Stimulated activated CD8-positive, alpha-beta memory T cell treated with anti-CD3 and anti-CD28 coated beads, Interleukin-2, amount 100 ng/mL, for 48 hours (primary cell): ENCODE measurements at regions not wholly inside any gene's neighbourhood (a gene's known extent, or its start where the extent isn't known, plus 50 kb on each side); places are given as distances from the start of the nearest gene placed in this dataset.
"Not testable (repeated sequence)": the region's sequence is repeated elsewhere in the genome, so short reads cannot be mapped to it uniquely, and the experiment has no call there.

ENCODE experiments used
- DNase-seq, 2 donors: peaks; one replicate each; pipeline ENCODE4 v3.0.0-alpha.2; 2020; ENCODE audit warnings: low read depth in 2 of 2

GRCh38 chr1:223961985-223962384 is 116.2 kb upstream of the TP53BP2 start:
- not testable (repeated sequence) for DNase-seq

GRCh38 chr1:223952801-223953200 is 107.1 kb upstream of the TP53BP2 start:
- DNase-seq: not testable (repeated sequence)

- DNase-seq: not testable (repeated sequence)
These were observed 105.8 kb upstream of the TP53BP2 start for GRCh38 chr1:223951551-223951950.

GRCh38 chr1:223949944-223950343 is 104.2 kb upstream of the TP53BP2 start:
- DNase-seq: not testable (repeated sequence)

GRCh38 chr1:223948041-223948440 is 102.3 kb upstream of the TP53BP2 start:
- DNase-seq: not testable (repeated sequence)

- DNase-seq: not testable (repeated sequence)
These were observed 90.8 kb upstream of the TP53BP2 start for GRCh38 chr1:223936592-223936991.

- not testable (repeated sequence) for DNase-seq
These were observed 85.7 kb upstream of the TP53BP2 start for GRCh38 chr1:223931476-223931875.

GRCh38 chr1:223920805-223921204 is 75.1 kb upstream of the TP53BP2 start:
- DNase-seq: not testable (repeated sequence)

GRCh38 chr1:223915476-223915875 is 69.7 kb upstream of the TP53BP2 start:
- DNase-seq: not testable (repeated sequence)

GRCh38 chr1:223913715-223914114 is 68.0 kb upstream of the TP53BP2 start:
- not testable (repeated sequence) for DNase-seq

- not testable (repeated sequence) for DNase-seq
These were observed 62.3 kb upstream of the TP53BP2 start for GRCh38 chr1:223907943-223908587.

GRCh38 chr1:223903221-223903620 is 57.5 kb upstream of the TP53BP2 start:
- DNase-seq: not testable (repeated sequence)

- DNase-seq: not testable (repeated sequence)
These were observed 54.0 kb upstream of the TP53BP2 start for GRCh38 chr1:223899775-223900174.

GRCh38 chr1:223897097-223897496 is 51.4 kb upstream of the TP53BP2 start:
- DNase-seq: not testable (repeated sequence)

GRCh38 chr1:223895950-223896349 is 50.2 kb upstream of the TP53BP2 start:
- DNase-seq: not testable (repeated sequence)
